Right kidney (tissue), 1 donor: ENCODE measurements at regions not wholly inside any gene's neighbourhood (a gene's known extent, or its start where the extent isn't known, plus 50 kb on each side); places are given as distances from the start of the nearest gene placed in this dataset.

Source experiments
- DNase-seq: peaks from one replicate; pipeline ENCODE4 v3.0.0-alpha.2; 2016

DNA sequence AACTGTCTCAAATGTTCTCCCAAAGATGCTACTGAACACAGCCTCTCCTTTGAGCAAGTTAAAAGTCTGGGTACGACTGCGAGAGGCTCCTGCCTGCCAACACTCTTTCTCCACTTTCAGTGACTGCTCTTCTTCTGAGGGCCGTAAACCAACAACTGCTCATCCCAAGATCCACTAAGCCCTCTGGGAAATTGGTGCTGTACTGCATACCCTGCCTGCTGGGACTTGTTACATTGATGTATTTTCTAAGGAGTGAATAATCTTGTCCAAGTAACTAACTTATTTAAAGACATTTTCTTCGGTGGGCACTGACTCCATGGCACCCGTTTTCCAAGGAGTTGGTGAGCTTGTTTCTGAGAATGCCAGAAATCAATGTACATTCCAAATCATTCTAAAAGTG is 87.2 kb downstream of the ZNF280B start:
- DNase-seq, result no peak

DNA sequence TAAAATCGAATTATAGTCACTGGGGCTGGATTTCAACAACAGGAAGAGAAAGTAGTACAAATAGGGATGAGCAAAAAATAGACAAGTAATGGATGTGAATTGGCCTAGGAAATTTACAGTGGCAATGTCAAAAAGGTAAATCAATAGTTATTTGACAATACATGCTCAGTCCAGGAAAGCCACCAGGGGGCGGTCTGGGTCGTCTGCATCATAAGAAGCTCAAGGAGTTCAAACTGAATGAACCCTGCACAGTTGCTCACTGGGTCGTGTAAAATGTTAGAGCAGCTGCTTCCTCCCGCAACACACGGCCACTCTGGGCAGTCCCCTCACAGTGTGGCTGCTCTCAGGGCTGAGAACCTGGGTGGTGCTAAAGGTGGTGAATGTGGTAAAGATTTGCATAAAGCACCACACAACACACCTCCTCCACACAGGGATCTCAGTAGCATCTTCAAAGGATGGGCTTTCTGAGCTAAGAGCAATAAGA is 85.9 kb downstream of the ZNF280B start:
- DNase-seq, result no peak

DNA sequence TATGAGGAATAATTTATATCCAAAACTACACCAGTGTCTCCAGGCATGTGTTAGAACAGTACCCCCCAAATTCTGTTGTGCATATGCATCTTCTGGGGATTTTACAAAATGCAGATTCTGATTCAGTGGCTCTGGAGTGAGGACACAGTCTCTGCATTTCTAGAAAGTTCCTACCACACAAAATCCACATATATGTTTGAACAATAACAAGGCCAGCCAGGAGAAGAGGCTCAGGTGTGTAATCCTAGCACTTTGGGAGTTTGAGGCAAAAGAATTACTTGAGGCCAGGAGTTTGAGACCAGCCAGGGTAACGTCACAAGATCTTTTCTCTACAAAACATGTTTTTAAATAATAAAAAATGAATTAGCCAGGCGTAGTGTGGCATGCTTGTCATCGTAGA is 84.9 kb downstream of the ZNF280B start:
- DNase-seq, result no peak

DNA sequence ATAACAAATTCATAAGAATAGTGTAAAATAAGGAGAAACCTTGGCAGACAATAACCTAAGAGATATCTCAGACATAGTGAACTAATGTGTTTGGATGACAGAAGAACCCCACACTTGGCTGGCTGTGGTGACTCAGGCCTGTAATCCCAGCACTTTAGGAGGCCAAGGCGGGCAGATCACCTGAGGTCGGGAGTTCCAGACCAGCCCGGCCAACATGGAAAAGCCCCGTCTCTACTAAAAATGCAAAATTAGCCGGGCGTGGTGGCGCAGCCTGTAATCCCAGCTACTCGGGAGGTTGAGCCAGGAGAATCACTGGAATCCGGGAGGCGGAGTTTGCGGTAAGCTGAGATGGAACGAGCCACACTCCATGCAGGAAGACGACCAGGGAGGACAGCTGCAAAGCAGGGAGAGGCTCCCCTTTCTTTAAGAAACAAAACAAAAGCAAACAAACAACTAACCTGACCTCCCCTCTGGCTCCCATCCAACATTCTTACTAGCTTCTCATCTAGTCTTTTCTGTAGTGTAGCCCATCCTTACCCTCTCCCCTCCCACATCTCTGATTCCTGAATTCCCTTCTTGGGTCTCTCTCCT is 84.2 kb downstream of the ZNF280B start:
- DNase-seq, result no peak

DNA sequence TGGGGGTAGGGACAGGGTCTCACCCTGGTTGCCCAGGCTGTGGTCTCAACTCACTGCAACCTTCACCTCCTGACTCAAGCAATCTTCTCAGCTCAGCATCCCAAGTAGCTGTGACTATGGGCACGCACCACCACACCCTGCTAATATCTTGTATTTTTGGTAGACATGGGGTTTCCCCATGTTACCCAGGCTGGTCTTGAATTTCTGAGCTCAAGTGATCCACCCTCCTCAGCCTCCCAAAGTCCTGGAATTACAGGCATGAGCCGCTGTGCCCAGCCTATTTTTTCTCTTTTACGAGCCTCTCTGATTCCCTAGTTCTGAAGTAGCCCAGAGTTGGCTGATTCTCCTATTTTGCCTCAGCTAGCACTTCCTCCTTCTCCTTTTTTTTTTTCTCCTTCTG is 83.6 kb downstream of the ZNF280B start:
- no peak for DNase-seq

GRCh38 chr22:22425356-22425755 is 83.2 kb downstream of the ZNF280B start:
- DNase-seq, result no peak

DNA sequence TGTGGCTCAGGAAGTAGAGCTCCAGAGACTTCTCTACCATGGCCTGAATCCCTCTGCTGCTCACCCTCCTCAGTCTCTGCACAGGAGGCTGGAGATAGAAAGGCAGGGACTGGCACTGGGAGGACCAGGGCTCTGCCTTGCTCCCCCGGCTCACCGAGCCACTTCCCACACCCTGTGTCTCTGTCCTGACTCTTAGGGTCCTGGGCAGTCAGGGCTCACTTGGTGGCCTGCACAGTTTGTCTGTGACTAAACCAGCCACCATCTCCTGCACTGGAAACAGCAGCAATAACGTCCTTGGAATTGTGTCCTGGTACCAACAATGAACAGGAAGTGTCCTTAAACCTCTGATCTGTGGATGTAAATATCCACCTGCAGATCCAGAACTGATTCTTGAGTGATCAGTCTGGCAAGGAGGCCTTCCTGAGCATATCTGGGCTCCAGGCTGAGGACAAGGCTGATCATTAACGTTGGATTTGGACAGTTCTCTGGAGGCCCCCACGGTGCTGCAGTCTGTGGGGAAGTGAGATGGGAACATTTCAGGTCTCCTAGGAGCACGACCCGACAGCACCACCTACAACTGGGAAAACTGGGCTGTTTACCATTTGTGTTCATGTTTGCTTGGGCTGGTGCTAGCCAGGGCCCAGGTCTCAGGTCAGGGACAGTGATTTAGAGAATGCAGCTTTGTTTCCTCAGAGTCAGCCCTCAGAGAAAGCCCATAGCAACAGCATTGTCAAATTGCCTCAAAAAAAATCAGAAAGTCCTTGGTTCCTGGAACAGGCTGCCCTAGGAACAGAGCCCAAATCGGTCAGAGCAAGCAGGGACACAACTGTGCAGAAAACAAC is 82.5 kb downstream of the ZNF280B start:
- DNase-seq, result no peak

DNA sequence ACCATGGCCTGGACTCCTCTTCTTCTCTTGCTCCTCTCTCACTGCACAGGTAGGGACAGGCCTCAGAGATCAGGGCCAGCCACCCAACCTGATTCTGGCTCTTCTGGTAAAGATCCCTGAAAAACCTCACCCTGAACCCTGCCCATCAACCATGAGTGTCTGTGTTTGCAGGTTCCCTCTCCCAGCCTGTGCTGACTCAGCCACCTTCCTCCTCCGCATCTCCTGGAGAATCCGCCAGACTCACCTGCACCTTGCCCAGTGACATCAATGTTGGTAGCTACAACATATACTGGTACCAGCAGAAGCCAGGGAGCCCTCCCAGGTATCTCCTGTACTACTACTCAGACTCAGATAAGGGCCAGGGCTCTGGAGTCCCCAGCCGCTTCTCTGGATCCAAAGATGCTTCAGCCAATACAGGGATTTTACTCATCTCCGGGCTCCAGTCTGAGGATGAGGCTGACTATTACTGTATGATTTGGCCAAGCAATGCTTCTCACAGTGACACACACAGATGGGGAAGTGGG is 80.9 kb downstream of the ZNF280B start:
- no peak for DNase-seq

GRCh38 chr22:22428222-22429098 is 80.1 kb downstream of the ZNF280B start:
- no peak for DNase-seq

- no peak for DNase-seq
These were observed 79.0 kb downstream of the ZNF280B start for GRCh38 chr22:22429369-22430108.

DNA sequence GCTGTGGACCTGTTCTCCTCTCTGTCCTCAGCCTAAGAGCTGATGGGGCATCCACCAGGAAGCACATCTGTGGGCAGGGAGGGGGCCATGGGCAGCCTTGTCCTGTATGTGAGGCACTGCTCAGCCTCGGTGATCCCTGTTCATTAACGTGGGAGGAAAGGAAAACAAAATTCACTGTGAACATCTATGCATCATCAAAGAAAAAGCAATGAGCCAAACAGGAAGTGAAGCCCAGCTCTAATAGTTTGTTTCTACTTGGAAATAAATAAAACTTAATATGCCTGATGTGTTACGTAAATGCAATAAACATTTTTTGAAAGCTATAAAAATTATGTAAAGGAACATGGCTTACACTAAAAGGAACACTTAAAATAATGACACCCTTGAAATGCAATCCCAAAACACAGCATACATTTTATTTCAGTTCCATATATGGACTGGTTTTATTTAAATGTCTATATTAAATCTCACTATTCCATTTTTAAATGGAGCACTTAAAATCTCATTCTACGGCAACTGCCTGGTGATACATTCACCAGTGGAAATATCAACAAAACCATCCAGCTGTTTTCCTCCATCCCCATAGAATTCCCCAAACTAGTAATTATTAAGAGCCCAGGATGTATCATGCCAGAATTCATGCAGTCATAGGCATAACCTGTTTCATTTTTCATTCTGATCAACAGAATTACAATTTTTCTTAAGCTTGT is 78.3 kb downstream of the ZNF280B start:
- peak; percentile 14 for DNase-seq

- DNase-seq, result peak; percentile 28
These were observed 77.0 kb downstream of the ZNF280B start for GRCh38 chr22:22431271-22432220.

- DNase-seq, result no peak
These were observed 76.1 kb downstream of the ZNF280B start for GRCh38 chr22:22432479-22432878.

GRCh38 chr22:22432937-22433336 is 75.6 kb downstream of the ZNF280B start:
- no peak for DNase-seq

GRCh38 chr22:22433770-22434169 is 74.8 kb downstream of the ZNF280B start:
- DNase-seq, result no peak
